Rectal smooth muscle tissue (tissue), 1 donor: ENCODE measurements at regions not wholly inside any gene's neighbourhood (a gene's known extent, or its start where the extent isn't known, plus 50 kb on each side); places are given as distances from the start of the nearest gene placed in this dataset.

Experiments used
- H3K27ac ChIP-seq: one replicate; pipeline ENCODE4 v1.7.0; 2013; ENCODE audit warnings: low read depth, low read length, inconsistent platforms
- H3K27me3 ChIP-seq: one replicate; pipeline ENCODE4 v1.7.0; 2013; ENCODE audit warnings: low read length; ENCODE audit not compliant: control insufficient read depth, insufficient read depth
- H3K36me3 ChIP-seq: one replicate; pipeline ENCODE4 v1.7.0; 2013; ENCODE audit warnings: low read length; ENCODE audit not compliant: control insufficient read depth, insufficient read depth
- H3K4me1 ChIP-seq: one replicate; pipeline ENCODE4 v1.7.0; 2013; ENCODE audit warnings: low read length; ENCODE audit not compliant: control insufficient read depth, insufficient read depth
- H3K4me3 ChIP-seq: one replicate; pipeline ENCODE4 v1.7.0; 2013; ENCODE audit warnings: low read length
- H3K9ac ChIP-seq: one replicate; pipeline ENCODE4 v1.7.0; 2013; ENCODE audit warnings: low read length

- Histone ChIP-seq H3K36me3 (no peaks in the 10 kb centered on the region), H3K27me3 (no peaks in the 10 kb centered on the region), H3K27ac (no peak overlapping the region), H3K9ac (no peak overlapping the region), H3K4me1 (no peaks in the 10 kb centered on the region), H3K4me3 (no peak overlapping the region)
Observed at GRCh38 chr1:238232084-238232710, 341.5 kb upstream of the ZP4 start.

DNA sequence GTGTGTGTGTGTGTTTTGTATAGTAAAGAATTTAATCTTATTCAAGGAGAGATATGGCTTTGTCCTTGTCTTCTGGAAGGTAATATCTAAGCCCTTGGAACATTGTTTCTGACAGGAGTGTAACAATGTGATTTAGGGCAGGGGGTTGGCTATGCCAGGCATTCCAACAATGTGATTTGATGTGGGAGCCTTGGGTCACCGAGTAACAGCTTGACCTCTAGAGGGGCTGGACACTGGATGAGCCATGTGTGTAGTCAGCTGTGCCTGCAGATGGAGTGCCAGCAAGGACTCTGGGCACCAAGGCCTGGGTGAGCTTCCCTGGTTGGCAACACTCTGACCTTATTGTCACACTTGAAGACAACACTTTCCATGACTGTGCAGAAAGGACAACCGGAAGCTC lies 336.1 kb upstream of the ZP4 start:
- no peaks in the 10 kb centered on the region for H3K36me3 ChIP-seq
- H3K27ac ChIP-seq = no peak overlapping the region
- H3K27me3 ChIP-seq = no peaks in the 10 kb centered on the region
- no peak overlapping the region for H3K4me3 ChIP-seq
- H3K4me1 ChIP-seq = no peaks in the 10 kb centered on the region
- no peak overlapping the region for H3K9ac ChIP-seq

- no peak overlapping the region for H3K9ac ChIP-seq
- H3K36me3 ChIP-seq = no peaks in the 10 kb centered on the region
- H3K27ac ChIP-seq = no peak overlapping the region
- no peaks in the 10 kb centered on the region for H3K27me3 ChIP-seq
- H3K4me1 ChIP-seq = no peaks in the 10 kb centered on the region
- no peak overlapping the region for H3K4me3 ChIP-seq
Observed at GRCh38 chr1:238223076-238223640, 332.4 kb upstream of the ZP4 start.

- Histone ChIP-seq H3K27ac (no peak overlapping the region), H3K9ac (no peak overlapping the region), H3K4me1 (no peaks in the 10 kb centered on the region), H3K27me3 (no peaks in the 10 kb centered on the region), H3K4me3 (no peak overlapping the region), H3K36me3 (no peaks in the 10 kb centered on the region)
Observed at GRCh38 chr1:238221738-238222137, 331.0 kb upstream of the ZP4 start.

- Histone ChIP-seq H3K36me3 (no peaks in the 10 kb centered on the region), H3K9ac (no peak overlapping the region), H3K27ac (no peak overlapping the region), H3K4me3 (no peak overlapping the region), H3K27me3 (no peaks in the 10 kb centered on the region), H3K4me1 (no peaks in the 10 kb centered on the region)
Observed at GRCh38 chr1:238214449-238214848, 323.7 kb upstream of the ZP4 start.

- Histone ChIP-seq H3K36me3 (no peaks in the 10 kb centered on the region), H3K4me1 (no peaks in the 10 kb centered on the region)
Observed at GRCh38 chr1:238205045-238205662, 314.4 kb upstream of the ZP4 start.

GRCh38 chr1:238201992-238202391 lies 311.3 kb upstream of the ZP4 start:
- Histone ChIP-seq H3K4me3 (no peak overlapping the region), H3K36me3 (no peaks in the 10 kb centered on the region), H3K4me1 (no peaks in the 10 kb centered on the region), H3K27ac (no peak overlapping the region), H3K27me3 (no peaks in the 10 kb centered on the region), H3K9ac (no peak overlapping the region)

More at GRCh38 chr1:238205045-238205662, 314.4 kb upstream of the ZP4 start:
- Histone ChIP-seq H3K27me3 (no peaks in the 10 kb centered on the region), H3K27ac (no peak overlapping the region), H3K4me3 (no peak overlapping the region), H3K9ac (no peak overlapping the region)

- Histone ChIP-seq H3K27ac (no peak overlapping the region), H3K4me1 (no peaks in the 10 kb centered on the region), H3K27me3 (no peaks in the 10 kb centered on the region), H3K36me3 (no peaks in the 10 kb centered on the region), H3K9ac (no peak overlapping the region), H3K4me3 (no peak overlapping the region)
Observed at GRCh38 chr1:238199325-238199724, 308.6 kb upstream of the ZP4 start.

DNA sequence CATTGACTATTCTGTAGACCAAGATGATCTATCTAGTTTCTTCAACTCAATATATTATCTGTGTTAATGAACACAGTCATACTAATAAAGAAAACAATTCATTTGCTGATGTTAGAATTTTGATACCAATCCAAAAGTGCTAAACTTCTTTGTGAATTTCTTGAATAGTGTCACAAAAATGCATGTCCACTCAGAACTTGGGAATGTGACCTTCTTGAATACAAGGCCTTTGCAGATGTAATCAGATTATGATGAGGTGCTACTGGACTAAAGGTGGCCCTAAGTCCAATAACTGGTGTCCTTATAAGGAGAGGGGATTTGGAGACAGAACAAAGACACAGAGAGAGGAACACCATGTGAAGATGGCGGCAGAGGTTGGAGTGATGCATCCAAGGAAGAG lies 305.8 kb upstream of the ZP4 start:
- Histone ChIP-seq H3K27ac (no peak overlapping the region), H3K4me1 (no peaks in the 10 kb centered on the region), H3K9ac (no peak overlapping the region), H3K27me3 (no peaks in the 10 kb centered on the region), H3K4me3 (no peak overlapping the region), H3K36me3 (no peaks in the 10 kb centered on the region)

DNA sequence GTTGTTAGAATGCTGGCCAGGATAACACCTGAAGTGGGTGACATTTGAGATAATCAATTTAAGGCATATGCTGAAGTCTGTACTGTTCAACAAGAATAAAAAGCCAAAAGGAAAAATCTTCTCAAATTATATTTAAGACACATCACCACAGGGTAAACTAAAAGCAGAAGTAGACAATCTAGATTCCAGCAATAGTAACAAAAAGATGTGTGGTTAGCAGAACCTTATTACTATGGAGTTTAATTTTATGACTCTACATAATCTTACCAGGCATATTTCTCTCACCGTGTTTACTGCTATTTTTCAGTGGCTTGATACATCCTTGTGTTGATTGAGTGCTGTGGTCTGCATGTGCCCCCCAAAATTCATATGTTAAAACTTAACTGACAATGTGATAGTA lies 300.4 kb upstream of the ZP4 start:
- H3K27me3 ChIP-seq = no peaks in the 10 kb centered on the region
- no peaks in the 10 kb centered on the region for H3K36me3 ChIP-seq
- H3K27ac ChIP-seq = no peak overlapping the region
- H3K4me1 ChIP-seq = no peaks in the 10 kb centered on the region
- no peak overlapping the region for H3K4me3 ChIP-seq
- H3K9ac ChIP-seq = no peak overlapping the region

- no peak overlapping the region for H3K4me3 ChIP-seq
Observed at GRCh38 chr1:238187575-238187949, 296.8 kb upstream of the ZP4 start.

GRCh38 chr1:238186887-238187574 lies 296.3 kb upstream of the ZP4 start:
- H3K27ac ChIP-seq = no peak overlapping the region
- no peak overlapping the region for H3K4me3 ChIP-seq
- H3K36me3 ChIP-seq = no peaks in the 10 kb centered on the region
- H3K4me1 ChIP-seq = no peaks in the 10 kb centered on the region
- no peak overlapping the region for H3K9ac ChIP-seq
- no peaks in the 10 kb centered on the region for H3K27me3 ChIP-seq

More at GRCh38 chr1:238187575-238187949, 296.8 kb upstream of the ZP4 start:
- H3K27ac ChIP-seq = no peak overlapping the region
- H3K36me3 ChIP-seq = no peaks in the 10 kb centered on the region
- no peak overlapping the region for H3K9ac ChIP-seq
- H3K4me1 ChIP-seq = no peaks in the 10 kb centered on the region
- no peaks in the 10 kb centered on the region for H3K27me3 ChIP-seq
